GM12891 (cell line): ENCODE measurements at regions not wholly inside any gene's neighbourhood (a gene's known extent, or its start where the extent isn't known, plus 50 kb on each side); places are given as distances from the start of the nearest gene placed in this dataset.

Experiments
- POLR2A ChIP-seq: IDR thresholded peaks from 2 replicates; pipeline ENCODE4 v1.6.1; 2011; ENCODE audit warnings: low read depth, low read length, control low read depth
- POLR2AphosphoS5 ChIP-seq: IDR thresholded peaks from 2 replicates; pipeline ENCODE4 v1.6.1; 2011; ENCODE audit warnings: low read depth, low read length, control low read depth

GRCh38 chr1:222288053-222288452 is 259.9 kb downstream of the HHIPL2 start:
- TF ChIP-seq POLR2AphosphoS5 (no peak), POLR2A (no peak)
